ENCODE measurements at regions not wholly inside any gene's neighbourhood (a gene's known extent, or its start where the extent isn't known, plus 50 kb on each side); places are given as distances from the start of the nearest gene placed in this dataset.

DNA sequence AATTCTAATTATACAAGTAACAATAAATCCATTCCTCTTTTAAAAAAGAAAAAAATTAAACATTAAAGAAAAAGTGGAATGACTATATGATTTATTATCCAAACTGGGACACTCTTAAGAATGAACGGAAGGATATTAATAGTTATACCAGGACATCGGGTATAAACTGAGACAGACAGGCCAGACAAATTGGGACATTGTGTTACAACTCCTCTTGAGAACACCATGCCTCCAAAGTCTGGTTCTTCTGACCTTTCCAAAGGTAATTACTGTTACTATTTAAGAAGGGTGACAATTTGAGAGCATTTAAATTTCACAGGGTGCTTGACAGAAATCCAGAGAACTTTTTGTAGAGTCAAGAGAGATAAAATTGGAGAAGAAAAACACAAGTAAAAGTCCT, 132.1 kb upstream of the MARCHF11 start:
- H3K4me1 ChIP-seq, result no peaks in the 10 kb centered on the region
- no peaks in the 10 kb centered on the region for H3K9me3 ChIP-seq
- no peak overlapping the region for H3K27ac ChIP-seq
- no peak for TF ChIP-seq CTCF (IDR thresholded peaks at IDR 0.05)
- intact Hi-C loops (cut with DNase I), result no loop called here
- ATAC-seq (no peak), DNase-seq (no peak)
- H3K4me3 ChIP-seq, result no peak overlapping the region
- no peaks in the 10 kb centered on the region for H3K27me3 ChIP-seq
- no peaks in the 10 kb centered on the region for H3K36me3 ChIP-seq

- TF ChIP-seq CTCF (IDR thresholded peaks at IDR 0.05), result no peak
- ATAC-seq, result no peak
- H3K27ac ChIP-seq, result no peak overlapping the region
Observed at GRCh38 chr5:16306812-16307211, 127.2 kb upstream of the MARCHF11 start.

GRCh38 chr5:16304846-16305245, 125.3 kb upstream of the MARCHF11 start:
- Histone ChIP-seq H3K36me3 (no peaks in the 10 kb centered on the region), H3K9me3 (peaks cover 0 to 6% of the 10 kb centered on the region in 2 donors), H3K4me1 (no peaks in the 10 kb centered on the region), H3K27me3 (no peaks in the 10 kb centered on the region), H3K27ac (no peak overlapping the region), H3K4me3 (no peak overlapping the region)
- no peak for TF ChIP-seq CTCF (IDR thresholded peaks at IDR 0.05)
- ATAC-seq (no peak), DNase-seq (no peak)
- intact Hi-C loops (cut with DNase I), result no loop called here

More at GRCh38 chr5:16306812-16307211, 127.2 kb upstream of the MARCHF11 start:
- Histone ChIP-seq H3K4me1 (no peaks in the 10 kb centered on the region), H3K9me3 (no peaks in the 10 kb centered on the region), H3K4me3 (no peak overlapping the region), H3K36me3 (no peaks in the 10 kb centered on the region), H3K27me3 (no peaks in the 10 kb centered on the region)
- DNase-seq, result no peak
- intact Hi-C loops (cut with DNase I), result no loop called here

- Histone ChIP-seq H3K36me3 (no peaks in the 10 kb centered on the region), H3K27ac (no peak overlapping the region), H3K27me3 (no peaks in the 10 kb centered on the region), H3K9me3 (peaks cover 0 to 36% of the 10 kb centered on the region in 2 donors), H3K4me1 (no peaks in the 10 kb centered on the region), H3K4me3 (no peak overlapping the region)
- no peak for DNase-seq
- no peak for TF ChIP-seq CTCF (IDR thresholded peaks at IDR 0.05)
- intact Hi-C loops (cut with DNase I), result no loop called here
- no peak for ATAC-seq
Observed at GRCh38 chr5:16296946-16297345, 117.4 kb upstream of the MARCHF11 start.

DNA sequence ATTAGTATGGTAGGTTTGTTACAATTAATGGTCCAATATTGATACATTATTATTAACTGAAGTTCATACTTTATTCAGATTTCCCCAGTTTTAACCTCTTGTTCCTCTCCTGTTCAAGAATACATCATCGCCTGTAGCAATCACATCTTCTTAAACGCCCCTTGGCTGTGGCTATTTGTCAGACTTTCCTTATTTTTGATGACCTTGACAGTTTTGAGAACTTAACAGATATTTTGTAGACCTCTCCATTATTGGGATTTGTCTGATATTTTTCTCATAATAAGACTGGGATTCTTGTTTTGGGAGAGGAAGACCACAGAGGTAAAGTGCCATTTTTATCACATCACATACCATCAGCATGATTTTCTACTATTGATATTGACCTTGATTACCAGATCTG, 112.3 kb upstream of the MARCHF11 start:
- H3K36me3 ChIP-seq, result no peaks in the 10 kb centered on the region
- no peak overlapping the region for H3K27ac ChIP-seq
- peaks cover 0 to 12% of the 10 kb centered on the region in 2 donors for H3K9me3 ChIP-seq
- no peak for ATAC-seq
- no peak for DNase-seq
- no peak overlapping the region for H3K4me3 ChIP-seq
- no peaks in the 10 kb centered on the region for H3K4me1 ChIP-seq
- TF ChIP-seq CTCF (IDR thresholded peaks at IDR 0.05), result no peak
- intact Hi-C loops (cut with DNase I), result no loop called here
- no peaks in the 10 kb centered on the region for H3K27me3 ChIP-seq
